ENCODE measurements at regions not wholly inside any gene's neighbourhood (a gene's known extent, or its start where the extent isn't known, plus 50 kb on each side); places are given as distances from the start of the nearest gene placed in this dataset.

GRCh38 chr1:79478728-79479373 lies 472.3 kb upstream of the ADGRL4 start (continued):
- no peak for TF ChIP-seq ATF2 (IDR thresholded peaks at IDR 0.05; ENCODE audit: low read length)

All from H1 (cell line).